ENCODE measurements at regions not wholly inside any gene's neighbourhood (a gene's known extent, or its start where the extent isn't known, plus 50 kb on each side); places are given as distances from the start of the nearest gene placed in this dataset.
A peak's percentile ranks its signal among the peaks of the same experiment; 100 is the strongest.

DNA sequence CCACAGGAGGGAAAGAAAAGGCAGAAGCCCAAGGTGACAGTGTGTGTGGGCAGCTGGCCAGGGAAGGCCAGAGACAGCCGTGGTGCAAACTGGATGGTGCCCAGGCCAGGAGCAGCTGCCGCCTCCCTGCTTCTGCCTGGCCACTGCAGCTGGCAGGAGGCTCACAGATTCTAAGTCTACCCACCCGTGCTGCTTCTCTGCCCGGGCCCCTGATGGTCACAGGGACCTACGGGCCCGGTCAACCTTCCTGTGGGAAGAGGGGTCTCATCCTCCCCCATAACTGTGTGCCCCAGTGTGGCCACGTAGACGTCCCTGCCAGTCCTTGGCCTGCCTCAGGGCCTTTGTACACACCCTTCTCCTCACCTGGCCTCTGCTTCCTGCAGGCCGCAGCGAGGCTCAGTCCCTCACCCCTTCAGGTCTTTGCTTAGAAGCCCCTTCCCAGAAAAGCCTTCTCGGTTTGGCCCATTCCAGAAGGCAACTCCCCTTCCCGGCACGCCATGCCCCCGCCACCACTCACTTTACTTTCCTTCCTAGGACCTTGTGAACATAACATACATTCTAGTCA, 192.6 kb upstream of the AJAP1 start:
- no peaks in the 10 kb centered on the region for H3K36me3 ChIP-seq (ENCODE audit: control insufficient read depth in 2 of 3, insufficient read depth in 3 of 3, low read length in 3 of 3)
- FAIRE-seq, result no peak
- H3K27ac ChIP-seq (ENCODE audit: low read depth in 2 of 2, low read length in 2 of 2), result no peak overlapping the region
- intact Hi-C loops (cut with DNase I), result no loop called here
- no peaks in the 10 kb centered on the region for H3K4me1 ChIP-seq (ENCODE audit: control insufficient read depth in 2 of 3, insufficient read depth in 2 of 3, low read depth in 1 of 3, low read length in 3 of 3)
- no peaks in the 10 kb centered on the region for H3K27me3 ChIP-seq (ENCODE audit: control insufficient read depth, insufficient read depth, low read length)
- TF ChIP-seq, protein P1, sequence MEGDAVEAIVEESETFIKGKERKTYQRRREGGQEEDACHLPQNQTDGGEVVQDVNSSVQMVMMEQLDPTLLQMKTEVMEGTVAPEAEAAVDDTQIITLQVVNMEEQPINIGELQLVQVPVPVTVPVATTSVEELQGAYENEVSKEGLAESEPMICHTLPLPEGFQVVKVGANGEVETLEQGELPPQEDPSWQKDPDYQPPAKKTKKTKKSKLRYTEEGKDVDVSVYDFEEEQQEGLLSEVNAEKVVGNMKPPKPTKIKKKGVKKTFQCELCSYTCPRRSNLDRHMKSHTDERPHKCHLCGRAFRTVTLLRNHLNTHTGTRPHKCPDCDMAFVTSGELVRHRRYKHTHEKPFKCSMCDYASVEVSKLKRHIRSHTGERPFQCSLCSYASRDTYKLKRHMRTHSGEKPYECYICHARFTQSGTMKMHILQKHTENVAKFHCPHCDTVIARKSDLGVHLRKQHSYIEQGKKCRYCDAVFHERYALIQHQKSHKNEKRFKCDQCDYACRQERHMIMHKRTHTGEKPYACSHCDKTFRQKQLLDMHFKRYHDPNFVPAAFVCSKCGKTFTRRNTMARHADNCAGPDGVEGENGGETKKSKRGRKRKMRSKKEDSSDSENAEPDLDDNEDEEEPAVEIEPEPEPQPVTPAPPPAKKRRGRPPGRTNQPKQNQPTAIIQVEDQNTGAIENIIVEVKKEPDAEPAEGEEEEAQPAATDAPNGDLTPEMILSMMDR (IDR thresholded peaks at IDR 0.05; ENCODE audit: borderline replicate concordance, extremely low read depth, insufficient read depth), result no peak
- H3K4me3 ChIP-seq (ENCODE audit: low read length in 3 of 3), result no peak overlapping the region
- H3K9ac ChIP-seq (ENCODE audit: low read length in 3 of 3), result no peak overlapping the region
- H3K9me3 ChIP-seq (ENCODE audit: control insufficient read depth in 2 of 3, insufficient read depth in 1 of 3, low read length in 3 of 3), result no peaks in the 10 kb centered on the region
- DNase-seq, result no peak

DNA sequence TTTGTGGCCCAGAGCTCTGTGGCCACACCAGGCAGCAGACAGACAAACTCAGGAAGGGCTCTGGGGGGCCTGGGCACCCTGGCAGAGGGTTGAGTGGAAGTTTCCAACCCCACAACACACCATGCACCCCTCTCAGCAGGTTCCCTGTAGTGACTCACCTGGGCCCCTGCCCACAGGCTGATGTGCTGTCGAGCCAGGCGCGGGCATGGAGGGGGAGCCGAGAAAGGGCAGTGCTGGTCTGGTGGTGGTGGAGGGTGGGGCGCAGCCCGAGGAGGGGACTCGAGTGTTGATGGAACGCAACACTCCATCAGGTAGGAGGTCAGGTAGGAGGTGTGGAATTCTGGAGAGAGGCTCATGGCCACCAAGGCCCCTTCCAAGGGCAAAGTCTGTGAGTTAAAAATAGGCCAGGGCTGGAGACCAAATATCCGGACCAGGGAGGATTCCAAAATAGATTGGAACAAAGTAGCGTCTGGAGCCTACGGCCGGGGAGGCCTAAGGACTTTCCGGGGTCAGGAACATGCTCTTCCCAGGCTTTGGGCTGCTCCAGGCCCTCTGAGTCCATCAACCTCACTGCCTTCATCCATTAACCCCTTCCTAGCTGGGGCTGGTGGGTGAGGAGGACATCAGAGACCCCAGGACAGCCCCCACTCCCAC, 191.5 kb upstream of the AJAP1 start:
- intact Hi-C loops (cut with DNase I), result no loop called here
- Histone ChIP-seq H3K36me3 (ENCODE audit: control insufficient read depth in 2 of 3, insufficient read depth in 3 of 3, low read length in 3 of 3) (no peaks in the 10 kb centered on the region), H3K9ac (ENCODE audit: low read length in 3 of 3) (no peak overlapping the region), H3K27me3 (ENCODE audit: control insufficient read depth, insufficient read depth, low read length) (no peaks in the 10 kb centered on the region), H3K4me1 (ENCODE audit: control insufficient read depth in 2 of 3, insufficient read depth in 2 of 3, low read depth in 1 of 3, low read length in 3 of 3) (no peaks in the 10 kb centered on the region), H3K4me3 (ENCODE audit: low read length in 3 of 3) (no peak overlapping the region), H3K27ac (ENCODE audit: low read depth in 2 of 2, low read length in 2 of 2) (peak overlapping the region in 1 of 2 donors; percentile 8), H3K9me3 (ENCODE audit: control insufficient read depth in 2 of 3, insufficient read depth in 1 of 3, low read length in 3 of 3) (no peaks in the 10 kb centered on the region)
- FAIRE-seq (no peak), DNase-seq (no peak)
- TF ChIP-seq, protein P1 (IDR thresholded peaks at IDR 0.05; ENCODE audit: borderline replicate concordance, extremely low read depth, insufficient read depth), result no peak

DNA sequence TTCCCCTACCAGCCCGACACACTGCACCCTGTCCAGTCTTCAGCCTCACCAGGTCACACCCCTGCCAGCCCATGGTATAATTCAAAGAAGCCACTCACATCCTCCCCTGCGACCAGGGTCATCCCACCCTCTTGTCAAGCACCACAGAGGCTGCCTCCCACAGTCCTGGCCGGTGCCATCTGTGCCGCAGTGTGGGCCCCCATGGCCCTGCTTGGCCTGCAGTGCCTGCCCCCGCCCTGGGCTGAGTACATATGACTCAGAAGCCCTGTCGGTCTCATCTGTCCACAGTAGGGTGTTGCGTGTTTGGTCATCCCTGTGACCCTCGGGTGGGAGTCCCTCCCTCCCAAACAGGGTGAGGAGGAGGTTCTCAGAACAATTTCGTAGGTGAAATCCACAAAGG, 190.8 kb upstream of the AJAP1 start:
- H3K4me1 ChIP-seq (ENCODE audit: control insufficient read depth in 2 of 3, insufficient read depth in 2 of 3, low read depth in 1 of 3, low read length in 3 of 3), result no peaks in the 10 kb centered on the region
- H3K4me3 ChIP-seq (ENCODE audit: low read length in 3 of 3), result no peak overlapping the region
- TF ChIP-seq, protein P1 (IDR thresholded peaks at IDR 0.05; ENCODE audit: borderline replicate concordance, extremely low read depth, insufficient read depth), result no peak
- no peak for DNase-seq
- H3K9me3 ChIP-seq (ENCODE audit: control insufficient read depth in 2 of 3, insufficient read depth in 1 of 3, low read length in 3 of 3), result no peaks in the 10 kb centered on the region
- no peaks in the 10 kb centered on the region for H3K27me3 ChIP-seq (ENCODE audit: control insufficient read depth, insufficient read depth, low read length)
- H3K27ac ChIP-seq (ENCODE audit: low read depth in 2 of 2, low read length in 2 of 2), result no peak overlapping the region
- intact Hi-C loops (cut with DNase I), result no loop called here
- no peak for FAIRE-seq
- no peaks in the 10 kb centered on the region for H3K36me3 ChIP-seq (ENCODE audit: control insufficient read depth in 2 of 3, insufficient read depth in 3 of 3, low read length in 3 of 3)
- H3K9ac ChIP-seq (ENCODE audit: low read length in 3 of 3), result no peak overlapping the region

Data from kidney (tissue), 13 donors.